PC-3 (cell line): ENCODE measurements at regions not wholly inside any gene's neighbourhood (a gene's known extent, or its start where the extent isn't known, plus 50 kb on each side); places are given as distances from the start of the nearest gene placed in this dataset.

Experiments
- ATAC-seq: fragments of 200-7000 bp; cut with Tn5 transposase; 2 replicates; pipeline ENCODE4 v1.9.1; 2020; ENCODE audit warnings: mild to moderate bottlenecking, moderate library complexity
- BruUV-seq: library from RNA; stranded (reverse); fragments of 400-500 nt; replicated peaks from 2 replicates; lab custom pipeline; 2021; lab: Mats Ljungman, UMichigan
- CTCF ChIA-PET: fragments of 300-600 bp; sonication (Branson Sonifier 250); formaldehyde crosslinking; loops from one replicate; lab custom pipeline; 2022; ENCODE audit warnings: antibody characterized with exemption; lab: Charles Lee
- POLR2A ChIA-PET: fragments of 300-600 bp; sonication (Branson Sonifier 250); formaldehyde crosslinking; loops from one replicate; lab custom pipeline; 2022; ENCODE audit warnings: antibody characterized with exemption; ENCODE audit not compliant: unreplicated experiment; lab: Charles Lee
- DNase-seq: peaks from one replicate; pipeline ENCODE4 v3.0.0-alpha.2; 2015
- H2AFZ ChIP-seq: fragments of 300-600 bp; sonication (generic); 2 replicates; pipeline ENCODE4 v1.6.0; 2016; ENCODE audit warnings: antibody characterized with exemption, low read length
- H3F3A ChIP-seq: fragments of 300-600 bp; sonication (generic); one replicate; pipeline ENCODE4 v1.6.0; 2017; ENCODE audit warnings: antibody characterized with exemption, low read length, control low read depth, mild to moderate bottlenecking; ENCODE audit not compliant: unreplicated experiment
- H3K27ac ChIP-seq: fragments of 300-600 bp; sonication (generic); 2 replicates; pipeline ENCODE4 v1.5.1; 2016; ENCODE audit warnings: mild to moderate bottlenecking, low read length
- H3K27me3 ChIP-seq: fragments of 300-600 bp; sonication (generic); 2 replicates; pipeline ENCODE4 v1.6.1; 2016; ENCODE audit warnings: low read length, mixed read lengths
- H3K36me3 ChIP-seq: fragments of 300-600 bp; sonication (generic); 2 replicates; pipeline ENCODE4 v1.6.1; 2016; ENCODE audit warnings: low read depth, mixed run types, low read length, mixed read lengths
- H3K4me1 ChIP-seq: fragments of 300-600 bp; sonication (generic); 2 replicates; pipeline ENCODE4 v1.5.1; 2016; ENCODE audit warnings: low read length; ENCODE audit not compliant: insufficient read depth
- H3K4me2 ChIP-seq: fragments of 300-600 bp; sonication (generic); 2 replicates; pipeline ENCODE4 v1.6.0; 2016; ENCODE audit warnings: low read length
- H3K4me3 ChIP-seq: fragments of 300-600 bp; sonication (generic); 2 replicates; pipeline ENCODE4 v1.5.1; 2016; ENCODE audit warnings: mild to moderate bottlenecking, low read length, mixed read lengths
- H3K79me2 ChIP-seq: fragments of 300-600 bp; sonication (generic); 2 replicates; pipeline ENCODE4 v1.6.1; 2017; ENCODE audit warnings: low read length, mixed read lengths
- H3K9ac ChIP-seq: fragments of 300-600 bp; sonication (generic); 2 replicates; pipeline ENCODE4 v1.6.0; 2016; ENCODE audit warnings: mild to moderate bottlenecking, low read length
- H3K9me2 ChIP-seq: fragments of 300-600 bp; sonication (generic); replicated peaks from 2 replicates; pipeline ENCODE4 v1.6.1; 2016; ENCODE audit warnings: mixed run types, low read length, mixed read lengths
- H3K9me3 ChIP-seq: fragments of 300-600 bp; sonication (generic); 2 replicates; pipeline ENCODE4 v1.6.1; 2016; ENCODE audit warnings: low read length, mixed read lengths
- H4K20me1 ChIP-seq: fragments of 300-600 bp; sonication (generic); 2 replicates; pipeline ENCODE4 v1.6.1; 2016; ENCODE audit warnings: low read length, mixed read lengths
- EZH2 ChIP-seq: fragments of 300-600 bp; sonication (generic); IDR thresholded peaks from one replicate; pipeline ENCODE4 v1.6.1; 2017; ENCODE audit warnings: antibody characterized with exemption, mild to moderate bottlenecking, low read length; ENCODE audit not compliant: unreplicated experiment
- EZH2phosphoT487 ChIP-seq: fragments of 300-600 bp; sonication (generic); IDR thresholded peaks from 2 replicates; pipeline ENCODE4 v1.6.1; 2018; ENCODE audit warnings: mild to moderate bottlenecking, antibody characterized with exemption, low read length, borderline replicate concordance
- intact Hi-C: fragments of 100-400 bp; cut with micrococcal nuclease; formaldehyde crosslinking; loops from 2 replicates; pipeline ENCODE4 v1.9.0; 2023
- TF ChIP-seq, protein P1 (sequence below): fragments of 300-600 bp; sonication (generic); conservative IDR thresholded peaks from 2 replicates; pipeline ENCODE4 v1.5.1; 2017; ENCODE audit warnings: antibody characterized with exemption, low read depth, mild to moderate bottlenecking, low read length

DNA sequence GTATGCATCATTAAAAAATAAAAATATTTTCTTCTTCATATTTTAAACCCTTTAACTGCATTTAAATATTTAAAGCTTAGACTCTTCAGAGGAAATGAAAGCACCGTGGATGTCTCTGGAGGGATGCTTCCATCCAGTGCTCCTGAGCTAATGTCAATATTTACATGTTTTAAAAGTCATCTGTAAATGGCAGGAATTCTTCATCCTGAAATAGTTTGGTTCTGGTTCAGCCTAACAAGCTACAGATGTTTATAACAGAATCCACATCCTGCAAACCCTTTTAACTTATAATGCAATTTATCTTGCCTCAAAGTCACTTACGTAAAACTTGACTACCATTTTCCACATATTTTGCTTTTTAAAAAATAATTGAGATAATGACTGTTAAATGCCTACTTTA lies 1207.3 kb downstream of the SLC16A7 start:
- intact Hi-C loops = no loop called here
- Histone ChIP-seq H2AFZ (no peak overlapping the region), H3K9ac (no peak overlapping the region), H3K79me2 (no peaks in the 10 kb centered on the region), H3K36me3 (no peaks in the 10 kb centered on the region), H3K27ac (no peak overlapping the region), H3K9me3 (no peaks in the 10 kb centered on the region), H3K4me3 (no peak overlapping the region), H3K4me1 (no peaks in the 10 kb centered on the region), H3K27me3 (no peaks in the 10 kb centered on the region; the same call in 1 of the 2 replicates), H3K9me2 (no peaks in the 10 kb centered on the region), H3K4me2 (no peak overlapping the region), H3F3A (no peaks in the 10 kb centered on the region), H4K20me1 (no peaks in the 10 kb centered on the region)
- CTCF ChIA-PET = no interaction called here
- ATAC-seq (no peak), DNase-seq (no peak)
- TF ChIP-seq EZH2 (no peak), EZH2phosphoT487 (no peak)
- TF ChIP-seq, protein P1, sequence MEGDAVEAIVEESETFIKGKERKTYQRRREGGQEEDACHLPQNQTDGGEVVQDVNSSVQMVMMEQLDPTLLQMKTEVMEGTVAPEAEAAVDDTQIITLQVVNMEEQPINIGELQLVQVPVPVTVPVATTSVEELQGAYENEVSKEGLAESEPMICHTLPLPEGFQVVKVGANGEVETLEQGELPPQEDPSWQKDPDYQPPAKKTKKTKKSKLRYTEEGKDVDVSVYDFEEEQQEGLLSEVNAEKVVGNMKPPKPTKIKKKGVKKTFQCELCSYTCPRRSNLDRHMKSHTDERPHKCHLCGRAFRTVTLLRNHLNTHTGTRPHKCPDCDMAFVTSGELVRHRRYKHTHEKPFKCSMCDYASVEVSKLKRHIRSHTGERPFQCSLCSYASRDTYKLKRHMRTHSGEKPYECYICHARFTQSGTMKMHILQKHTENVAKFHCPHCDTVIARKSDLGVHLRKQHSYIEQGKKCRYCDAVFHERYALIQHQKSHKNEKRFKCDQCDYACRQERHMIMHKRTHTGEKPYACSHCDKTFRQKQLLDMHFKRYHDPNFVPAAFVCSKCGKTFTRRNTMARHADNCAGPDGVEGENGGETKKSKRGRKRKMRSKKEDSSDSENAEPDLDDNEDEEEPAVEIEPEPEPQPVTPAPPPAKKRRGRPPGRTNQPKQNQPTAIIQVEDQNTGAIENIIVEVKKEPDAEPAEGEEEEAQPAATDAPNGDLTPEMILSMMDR = no peak
- BruUV-seq = no TSS peak
- POLR2A ChIA-PET = no interaction called here

DNA sequence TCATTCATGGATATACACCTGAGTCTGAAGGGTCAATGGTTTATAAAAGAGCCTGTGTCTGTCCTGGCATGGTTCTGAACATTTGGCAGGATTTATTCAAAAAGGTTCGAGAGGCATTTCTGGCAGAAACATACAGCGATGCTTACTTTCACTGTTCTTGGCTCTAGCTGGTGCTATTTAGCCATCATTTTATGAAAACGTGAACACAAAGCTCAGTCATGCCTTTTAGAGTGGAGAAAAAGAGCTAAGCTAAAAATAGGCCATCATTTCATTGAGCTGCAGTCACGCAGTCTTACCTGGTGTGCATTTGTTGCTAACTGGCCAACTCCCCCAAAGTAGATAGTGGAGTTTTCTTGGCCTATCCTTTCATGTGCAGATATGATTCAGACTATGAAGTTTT lies 1209.5 kb downstream of the SLC16A7 start:
- Histone ChIP-seq H3K79me2 (no peaks in the 10 kb centered on the region), H3K4me1 (no peaks in the 10 kb centered on the region), H3K9me2 (no peaks in the 10 kb centered on the region), H3K27me3 (no peaks in the 10 kb centered on the region; the same call in 1 of the 2 replicates), H3K9me3 (no peaks in the 10 kb centered on the region), H3K9ac (no peak overlapping the region), H2AFZ (no peak overlapping the region), H3K4me3 (no peak overlapping the region), H3F3A (no peaks in the 10 kb centered on the region), H3K4me2 (no peak overlapping the region), H3K27ac (no peak overlapping the region), H4K20me1 (no peaks in the 10 kb centered on the region), H3K36me3 (no peaks in the 10 kb centered on the region)
- CTCF ChIA-PET = no interaction called here
- ATAC-seq (no peak), DNase-seq (no peak)
- intact Hi-C loops = no loop called here
- TF ChIP-seq, protein P1 = no peak
- TF ChIP-seq EZH2phosphoT487 (no peak), EZH2 (no peak)
- POLR2A ChIA-PET = no interaction called here
- BruUV-seq = no TSS peak

DNA sequence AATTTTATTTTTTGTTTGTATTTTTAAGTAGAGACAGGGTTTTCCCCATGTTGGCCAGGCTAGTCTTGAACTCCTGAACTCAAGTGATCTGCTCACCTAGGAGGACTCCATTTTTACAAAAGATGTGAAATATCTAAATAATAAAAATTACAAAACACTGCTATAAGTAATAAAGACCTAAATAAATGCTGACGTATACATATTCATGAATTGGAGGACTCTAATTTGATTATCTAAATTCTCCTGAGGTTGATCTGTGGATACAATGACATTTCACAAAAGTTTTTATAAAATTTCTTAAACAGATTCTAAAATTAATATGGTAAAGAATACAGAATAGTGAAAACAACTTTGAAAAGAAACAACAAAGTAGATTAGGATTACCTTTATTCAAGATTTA lies 1224.0 kb downstream of the SLC16A7 start:
- ChIA-PET CTCF (no interaction called here), POLR2A (no interaction called here)
- no peak overlapping the region for H2AFZ ChIP-seq
- no peaks in the 10 kb centered on the region for H3K36me3 ChIP-seq
- peaks cover 5% of the 10 kb centered on the region; the same call in 1 of the 2 replicates for H3K9me3 ChIP-seq
- H3K79me2 ChIP-seq = no peaks in the 10 kb centered on the region
- no peaks in the 10 kb centered on the region for H3K9me2 ChIP-seq
- no peak for TF ChIP-seq EZH2
- TF ChIP-seq EZH2phosphoT487 = no peak
- TF ChIP-seq, protein P1 = no peak
- H3K4me3 ChIP-seq = no peak overlapping the region
- BruUV-seq = no TSS peak
- no peak overlapping the region for H3K4me2 ChIP-seq
- no peaks in the 10 kb centered on the region for H4K20me1 ChIP-seq
- no peaks in the 10 kb centered on the region for H3K4me1 ChIP-seq
- DNase-seq = no peak
- no peak overlapping the region for H3K9ac ChIP-seq
- H3K27ac ChIP-seq = no peak overlapping the region
- H3F3A ChIP-seq = no peaks in the 10 kb centered on the region
- ATAC-seq = no peak
- no peaks in the 10 kb centered on the region for H3K27me3 ChIP-seq
- intact Hi-C loops = no loop called here
